Stimulated activated CD8-positive, alpha-beta memory T cell treated with anti-CD3 and anti-CD28 coated beads, Interleukin-15, amount 100 ng/mL, for 24 hours (primary cell): ENCODE measurements at regions not wholly inside any gene's neighbourhood (a gene's known extent, or its start where the extent isn't known, plus 50 kb on each side); places are given as distances from the start of the nearest gene placed in this dataset.
"Not testable (repeated sequence)": the region's sequence is repeated elsewhere in the genome, so short reads cannot be mapped to it uniquely, and the experiment has no call there.

Source experiments
- DNase-seq: peaks from one replicate; pipeline ENCODE4 v3.0.0-alpha.2; 2020; ENCODE audit warnings: low read depth

- DNase-seq = no peak
These were observed 1223.5 kb upstream of the FAM98A start for GRCh38 chr2:34822616-34823015.

GRCh38 chr2:34815052-34815741 is 1216.1 kb upstream of the FAM98A start:
- DNase-seq = no peak

GRCh38 chr2:34810456-34810855 is 1211.4 kb upstream of the FAM98A start:
- no peak for DNase-seq

- no peak for DNase-seq
These were observed 1209.3 kb upstream of the FAM98A start for GRCh38 chr2:34808426-34808825.

- DNase-seq = no peak
These were observed 1207.8 kb upstream of the FAM98A start for GRCh38 chr2:34806891-34807290.

GRCh38 chr2:34806396-34806795 is 1207.3 kb upstream of the FAM98A start:
- DNase-seq = no peak

GRCh38 chr2:34799556-34799955 is 1200.5 kb upstream of the FAM98A start:
- no peak for DNase-seq

GRCh38 chr2:34795586-34795985 is 1196.5 kb upstream of the FAM98A start:
- not testable (repeated sequence) for DNase-seq

- no peak for DNase-seq
These were observed 1190.1 kb upstream of the FAM98A start for GRCh38 chr2:34789169-34789568.

GRCh38 chr2:34787341-34787740 is 1188.2 kb upstream of the FAM98A start:
- no peak for DNase-seq

GRCh38 chr2:34785206-34785785 is 1186.2 kb upstream of the FAM98A start:
- no peak for DNase-seq

GRCh38 chr2:34784701-34785100 is 1185.6 kb upstream of the FAM98A start:
- DNase-seq = no peak

- DNase-seq = not testable (repeated sequence)
These were observed 1151.6 kb upstream of the FAM98A start for GRCh38 chr2:34750742-34751141.

- no peak for DNase-seq
These were observed 1148.5 kb upstream of the FAM98A start for GRCh38 chr2:34747643-34748042.

GRCh38 chr2:34738691-34739090 is 1139.6 kb upstream of the FAM98A start:
- DNase-seq = no peak

- DNase-seq = no peak
These were observed 1138.0 kb upstream of the FAM98A start for GRCh38 chr2:34737146-34737545.

GRCh38 chr2:34736482-34736881 is 1137.4 kb upstream of the FAM98A start:
- no peak for DNase-seq

GRCh38 chr2:34734662-34735061 is 1135.6 kb upstream of the FAM98A start:
- no peak for DNase-seq

GRCh38 chr2:34734042-34734441 is 1134.9 kb upstream of the FAM98A start:
- no peak for DNase-seq

- no peak for DNase-seq
These were observed 1132.2 kb upstream of the FAM98A start for GRCh38 chr2:34731292-34731691.

GRCh38 chr2:34729845-34730244 is 1130.7 kb upstream of the FAM98A start:
- no peak for DNase-seq

- no peak for DNase-seq
These were observed 1125.0 kb upstream of the FAM98A start for GRCh38 chr2:34724107-34724506.

- no peak for DNase-seq
These were observed 1124.6 kb upstream of the FAM98A start for GRCh38 chr2:34723683-34724082.

GRCh38 chr2:34719206-34719605 is 1120.1 kb upstream of the FAM98A start:
- DNase-seq = no peak
